ENCODE measurements at regions not wholly inside any gene's neighbourhood (a gene's known extent, or its start where the extent isn't known, plus 50 kb on each side); places are given as distances from the start of the nearest gene placed in this dataset.

GRCh38 chr3:27943106-27943505 lies 221.0 kb upstream of the EOMES start:
- Histone ChIP-seq H3K36me3 (ENCODE audit: insufficient read depth, low read length) (no peaks in the 10 kb centered on the region), H3K79me2 (ENCODE audit: insufficient read depth, low read length) (no peaks in the 10 kb centered on the region), H3K4me2 (ENCODE audit: insufficient read depth, low read length) (no peak overlapping the region), H3K27ac (ENCODE audit: low read length) (no peak overlapping the region), H4K20me1 (ENCODE audit: insufficient read depth, low read length) (no peaks in the 10 kb centered on the region), H3K27me3 (ENCODE audit: insufficient read depth, low read length, poor library complexity) (no peaks in the 10 kb centered on the region), H3K9me3 (ENCODE audit: insufficient read depth, low read length, severe bottlenecking) (no peaks in the 10 kb centered on the region), H2AFZ (ENCODE audit: low read depth, low read length) (no peak overlapping the region), H3K9ac (ENCODE audit: low read depth, low read length) (no peak overlapping the region), H3K4me3 (ENCODE audit: low read depth in 1 of 2, low read length in 2 of 2) (no peak overlapping the region), H3K4me1 (ENCODE audit: insufficient read depth, low read length) (no peaks in the 10 kb centered on the region)
- peak; percentile 11 for DNase-seq
- ATAC-seq (ENCODE audit: insufficient read depth, low read depth) = peak; percentile 40; the same call in 1 of the 3 replicates
- TF ChIP-seq CTCF (IDR thresholded peaks at IDR 0.05; ENCODE audit: borderline replicate concordance, extremely low read depth, low read length, poor library complexity, severe bottlenecking) (peak; percentile 51), EZH2 (IDR thresholded peaks at IDR 0.05; ENCODE audit: borderline replicate concordance, low read depth, low read length, severe bottlenecking) (no peak)

GRCh38 chr3:27945229-27945628 lies 223.1 kb upstream of the EOMES start:
- Histone ChIP-seq H3K36me3 (ENCODE audit: insufficient read depth, low read length) (no peaks in the 10 kb centered on the region), H3K9ac (ENCODE audit: low read depth, low read length) (no peak overlapping the region), H3K27me3 (ENCODE audit: insufficient read depth, low read length, poor library complexity) (no peaks in the 10 kb centered on the region), H3K4me3 (ENCODE audit: low read depth in 1 of 2, low read length in 2 of 2) (no peak overlapping the region), H3K27ac (ENCODE audit: low read length) (no peak overlapping the region), H2AFZ (ENCODE audit: low read depth, low read length) (no peak overlapping the region), H3K79me2 (ENCODE audit: insufficient read depth, low read length) (no peaks in the 10 kb centered on the region), H4K20me1 (ENCODE audit: insufficient read depth, low read length) (no peaks in the 10 kb centered on the region), H3K4me1 (ENCODE audit: insufficient read depth, low read length) (no peaks in the 10 kb centered on the region), H3K9me3 (ENCODE audit: insufficient read depth, low read length, severe bottlenecking) (no peaks in the 10 kb centered on the region), H3K4me2 (ENCODE audit: insufficient read depth, low read length) (no peak overlapping the region)
- TF ChIP-seq CTCF (IDR thresholded peaks at IDR 0.05; ENCODE audit: borderline replicate concordance, extremely low read depth, low read length, poor library complexity, severe bottlenecking) (no peak), EZH2 (IDR thresholded peaks at IDR 0.05; ENCODE audit: borderline replicate concordance, low read depth, low read length, severe bottlenecking) (no peak)
- ATAC-seq (ENCODE audit: insufficient read depth, low read depth) = no peak
- DNase-seq = no peak

GRCh38 chr3:27960133-27960532 lies 238.0 kb upstream of the EOMES start:
- Histone ChIP-seq H3K9ac (ENCODE audit: low read depth, low read length) (no peak overlapping the region), H3K27me3 (ENCODE audit: insufficient read depth, low read length, poor library complexity) (no peaks in the 10 kb centered on the region), H3K36me3 (ENCODE audit: insufficient read depth, low read length) (no peaks in the 10 kb centered on the region), H4K20me1 (ENCODE audit: insufficient read depth, low read length) (no peaks in the 10 kb centered on the region), H3K4me1 (ENCODE audit: insufficient read depth, low read length) (no peaks in the 10 kb centered on the region), H3K27ac (ENCODE audit: low read length) (no peak overlapping the region), H3K79me2 (ENCODE audit: insufficient read depth, low read length) (no peaks in the 10 kb centered on the region), H2AFZ (ENCODE audit: low read depth, low read length) (no peak overlapping the region), H3K9me3 (ENCODE audit: insufficient read depth, low read length, severe bottlenecking) (no peaks in the 10 kb centered on the region), H3K4me2 (ENCODE audit: insufficient read depth, low read length) (no peak overlapping the region), H3K4me3 (ENCODE audit: low read depth in 1 of 2, low read length in 2 of 2) (no peak overlapping the region)
- TF ChIP-seq EZH2 (IDR thresholded peaks at IDR 0.05; ENCODE audit: borderline replicate concordance, low read depth, low read length, severe bottlenecking) (no peak), CTCF (IDR thresholded peaks at IDR 0.05; ENCODE audit: borderline replicate concordance, extremely low read depth, low read length, poor library complexity, severe bottlenecking) (no peak)
- ATAC-seq (ENCODE audit: insufficient read depth, low read depth) (no peak), DNase-seq (no peak)

GRCh38 chr3:27963519-27963918 lies 241.4 kb upstream of the EOMES start:
- Histone ChIP-seq H3K4me1 (ENCODE audit: insufficient read depth, low read length) (no peaks in the 10 kb centered on the region), H3K9ac (ENCODE audit: low read depth, low read length) (no peak overlapping the region), H3K27ac (ENCODE audit: low read length) (no peak overlapping the region), H3K9me3 (ENCODE audit: insufficient read depth, low read length, severe bottlenecking) (no peaks in the 10 kb centered on the region), H3K4me2 (ENCODE audit: insufficient read depth, low read length) (no peak overlapping the region), H3K36me3 (ENCODE audit: insufficient read depth, low read length) (no peaks in the 10 kb centered on the region), H3K27me3 (ENCODE audit: insufficient read depth, low read length, poor library complexity) (no peaks in the 10 kb centered on the region), H2AFZ (ENCODE audit: low read depth, low read length) (no peak overlapping the region), H3K79me2 (ENCODE audit: insufficient read depth, low read length) (no peaks in the 10 kb centered on the region), H4K20me1 (ENCODE audit: insufficient read depth, low read length) (no peaks in the 10 kb centered on the region), H3K4me3 (ENCODE audit: low read depth in 1 of 2, low read length in 2 of 2) (no peak overlapping the region)
- no peak for TF ChIP-seq EZH2 (IDR thresholded peaks at IDR 0.05; ENCODE audit: borderline replicate concordance, low read depth, low read length, severe bottlenecking)
- TF ChIP-seq CTCF (IDR thresholded peaks at IDR 0.05; ENCODE audit: borderline replicate concordance, extremely low read depth, low read length, poor library complexity, severe bottlenecking) = no peak
- no peak for DNase-seq
- no peak for ATAC-seq (ENCODE audit: insufficient read depth, low read depth)

Data from DND-41 (cell line).